ENCODE measurements at regions not wholly inside any gene's neighbourhood (a gene's known extent, or its start where the extent isn't known, plus 50 kb on each side); places are given as distances from the start of the nearest gene placed in this dataset.
"Not testable (repeated sequence)": the region's sequence is repeated elsewhere in the genome, so short reads cannot be mapped to it uniquely, and the experiment has no call there.

- TF ChIP-seq CTCF (conservative IDR thresholded peaks at IDR 0.05; ENCODE audit: low read length), result peak; percentile 61
- not testable (repeated sequence) for TF ChIP-seq EZH2phosphoT487 (IDR thresholded peaks at IDR 0.05; ENCODE audit: borderline replicate concordance, low read depth, low read length)
Measured at GRCh38 chr5:94086635-94087034, 345.2 kb upstream of the POU5F2 start.
